ENCODE measurements at regions not wholly inside any gene's neighbourhood (a gene's known extent, or its start where the extent isn't known, plus 50 kb on each side); places are given as distances from the start of the nearest gene placed in this dataset.

DNA sequence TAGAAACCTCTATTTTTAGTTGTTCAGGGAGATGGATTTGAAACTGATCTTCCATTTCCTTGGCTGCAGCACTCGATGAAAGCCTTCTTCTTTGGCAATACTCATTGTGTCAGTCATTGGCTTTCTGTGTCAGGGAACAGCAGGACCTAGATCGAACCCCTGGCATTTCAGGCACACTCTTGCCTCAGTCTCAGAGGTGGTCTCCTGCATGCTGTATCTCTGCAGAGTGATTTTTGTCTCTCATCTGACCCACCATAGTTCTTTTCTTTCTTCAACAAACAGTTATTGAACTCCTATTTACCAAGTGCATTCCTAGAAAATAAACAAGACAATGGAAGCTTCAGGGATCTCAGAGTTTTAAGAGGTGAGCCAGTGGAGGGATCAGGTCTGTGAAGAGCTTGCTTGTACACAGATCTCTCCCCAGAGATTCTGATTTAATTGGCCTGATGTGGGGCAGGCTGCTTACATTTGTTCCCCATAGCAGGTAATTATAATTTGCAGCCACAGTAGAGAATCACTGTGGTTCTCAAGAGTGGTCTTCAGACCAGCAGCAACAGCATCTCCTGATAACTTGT, 473.1 kb upstream of the TCF4 start:
- no peak overlapping the region for H3K4me2 ChIP-seq (ENCODE audit: low read depth, low read length)
- H3K9me1 ChIP-seq (ENCODE audit: insufficient read depth, low read length), result no peaks in the 10 kb centered on the region
- dilution Hi-C loops (cut with HindIII; ENCODE audit: low sequenced_read_pairs, unreplicated experiment), result no loop called here
- H3K9ac ChIP-seq (ENCODE audit: low read depth, low read length), result no peak overlapping the region
- BruUV-seq (replicated peaks), result no TSS peak
- H3K23ac ChIP-seq (ENCODE audit: low read depth, low read length), result no peak overlapping the region
- TF ChIP-seq, protein P1, sequence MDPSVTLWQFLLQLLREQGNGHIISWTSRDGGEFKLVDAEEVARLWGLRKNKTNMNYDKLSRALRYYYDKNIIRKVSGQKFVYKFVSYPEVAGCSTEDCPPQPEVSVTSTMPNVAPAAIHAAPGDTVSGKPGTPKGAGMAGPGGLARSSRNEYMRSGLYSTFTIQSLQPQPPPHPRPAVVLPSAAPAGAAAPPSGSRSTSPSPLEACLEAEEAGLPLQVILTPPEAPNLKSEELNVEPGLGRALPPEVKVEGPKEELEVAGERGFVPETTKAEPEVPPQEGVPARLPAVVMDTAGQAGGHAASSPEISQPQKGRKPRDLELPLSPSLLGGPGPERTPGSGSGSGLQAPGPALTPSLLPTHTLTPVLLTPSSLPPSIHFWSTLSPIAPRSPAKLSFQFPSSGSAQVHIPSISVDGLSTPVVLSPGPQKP (IDR thresholded peaks at IDR 0.05; ENCODE audit: borderline replicate concordance, low read depth, low read length), result no peak
- TF ChIP-seq BHLHE40 (IDR thresholded peaks at IDR 0.05; ENCODE audit: low read depth, low read length) (no peak), RCOR1 (IDR thresholded peaks at IDR 0.05; ENCODE audit: insufficient replicate concordance, low read length) (no peak), MAZ (IDR thresholded peaks at IDR 0.05; ENCODE audit: borderline replicate concordance, low read depth, low read length) (no peak), RAD21 (IDR thresholded peaks at IDR 0.05; ENCODE audit: low read length) (no peak)
- H4K8ac ChIP-seq (ENCODE audit: low read depth in 2 of 2, low read length in 2 of 2), result no peak overlapping the region
- H2AK5ac ChIP-seq (ENCODE audit: low read depth, low read length), result no peak overlapping the region
- H3K36me3 ChIP-seq (ENCODE audit: control insufficient read depth, insufficient read depth, low read length), result no peaks in the 10 kb centered on the region
- H4K20me1 ChIP-seq (ENCODE audit: insufficient read depth, low read length), result no peaks in the 10 kb centered on the region
- no peak overlapping the region for H2BK15ac ChIP-seq (ENCODE audit: low read depth, low read length)
- H3K56ac ChIP-seq (ENCODE audit: extremely low read depth, insufficient read depth, low read length), result no peak overlapping the region
- ChIA-PET POLR2A (ENCODE audit: unreplicated experiment) (no interaction called here), CTCF (no interaction called here)
- H3K27me3 ChIP-seq (ENCODE audit: control insufficient read depth, insufficient read depth, low read length), result no peaks in the 10 kb centered on the region
- H2BK120ac ChIP-seq (ENCODE audit: low read depth, low read length), result no peak overlapping the region
- H3K9me3 ChIP-seq (ENCODE audit: control insufficient read depth, insufficient read depth, low read length), result no peaks in the 10 kb centered on the region
- no peaks in the 10 kb centered on the region for H3K79me1 ChIP-seq (ENCODE audit: low read depth in 1 of 2, low read length in 2 of 2)
- in situ Hi-C loops (cut with MboI; ENCODE audit: low sequenced_read_pairs), result no loop called here
- 60% methylated on average over 2 of the region's 2 CpGs; no CpG with 5 or more reads in 1 of the 2 experiments for WGBS, 2 experiments (ENCODE audit: extremely low coverage in 2 of 2, insufficient read length in 1 of 2)
- H3K14ac ChIP-seq (replicated peaks; ENCODE audit: low read depth, low read length), result no peak overlapping the region
- H4K5ac ChIP-seq (ENCODE audit: low read depth, low read length), result no peak overlapping the region
- no peak for ATAC-seq (ENCODE audit: low read depth)
- no peak overlapping the region for H3K18ac ChIP-seq (ENCODE audit: low read depth, low read length)
- H2AFZ ChIP-seq (replicated peaks; ENCODE audit: low read length, poor library complexity), result no peak overlapping the region
- no peak overlapping the region for H4K91ac ChIP-seq (ENCODE audit: insufficient read depth, low read depth, low read length)
- no peak overlapping the region for H3K27ac ChIP-seq (ENCODE audit: insufficient read depth, low read length)
- H2AK9ac ChIP-seq (replicated peaks; ENCODE audit: low read depth, low read length, poor library complexity), result no peak overlapping the region
- no peaks in the 10 kb centered on the region for H3K4me1 ChIP-seq (ENCODE audit: control insufficient read depth, insufficient read depth, low read length)
- intact Hi-C loops (cut with micrococcal nuclease), result no loop called here
- no peak overlapping the region for H3K4me3 ChIP-seq (ENCODE audit: insufficient read depth, low read depth, low read length)
- H2BK20ac ChIP-seq (ENCODE audit: low read depth, low read length), result no peak overlapping the region
- H3K4ac ChIP-seq (ENCODE audit: low read depth, low read length), result no peak overlapping the region
- H2BK5ac ChIP-seq (ENCODE audit: low read depth, low read length, poor library complexity, severe bottlenecking), result no peak overlapping the region
- DNase-seq, result no peak

Measured in IMR-90 (cell line).